ENCODE measurements at regions not wholly inside any gene's neighbourhood (a gene's known extent, or its start where the extent isn't known, plus 50 kb on each side); places are given as distances from the start of the nearest gene placed in this dataset.
"Not testable (repeated sequence)": the region's sequence is repeated elsewhere in the genome, so short reads cannot be mapped to it uniquely, and the experiment has no call there.

DNA sequence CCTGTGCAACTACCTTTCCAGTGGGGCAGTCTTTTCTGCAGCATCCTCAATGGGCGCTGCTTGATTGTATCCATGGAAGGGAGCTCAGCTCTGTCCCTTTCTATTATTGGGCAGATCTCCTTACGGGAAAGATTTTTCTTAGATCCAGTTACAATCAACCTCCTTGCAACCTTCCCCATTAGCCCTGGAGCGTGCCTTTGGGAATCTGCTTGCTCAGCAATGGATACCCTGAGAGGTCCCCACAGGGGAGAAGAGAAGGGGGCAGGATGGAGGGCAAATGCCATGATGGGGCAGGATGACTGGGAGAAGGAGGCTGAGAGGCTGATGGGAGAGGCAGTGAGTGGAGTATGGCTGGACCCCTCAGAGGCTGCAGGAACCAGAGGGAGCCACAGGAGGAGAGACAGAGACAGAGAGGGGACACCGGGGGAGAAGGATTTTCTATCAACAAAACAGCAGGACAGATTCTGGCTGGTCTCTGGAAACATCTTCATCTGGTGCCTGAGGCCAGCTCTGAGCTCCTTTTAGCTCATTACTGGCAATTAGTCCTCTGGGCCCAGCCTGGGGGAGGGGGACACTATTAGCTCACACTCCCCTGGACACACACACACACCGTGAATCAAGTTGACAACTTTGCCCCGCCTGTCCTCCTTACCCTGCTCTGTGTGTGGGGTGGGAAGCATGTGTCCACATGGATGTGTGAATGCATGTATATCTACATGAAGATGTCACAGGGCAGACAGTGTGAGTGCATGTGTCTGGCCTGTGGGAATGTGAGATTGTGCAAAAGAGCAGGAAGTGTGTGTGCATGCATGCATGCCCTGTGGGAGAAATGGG, 80.8 kb upstream of the PAX2 start:
- no peak for DNase-seq

DNA sequence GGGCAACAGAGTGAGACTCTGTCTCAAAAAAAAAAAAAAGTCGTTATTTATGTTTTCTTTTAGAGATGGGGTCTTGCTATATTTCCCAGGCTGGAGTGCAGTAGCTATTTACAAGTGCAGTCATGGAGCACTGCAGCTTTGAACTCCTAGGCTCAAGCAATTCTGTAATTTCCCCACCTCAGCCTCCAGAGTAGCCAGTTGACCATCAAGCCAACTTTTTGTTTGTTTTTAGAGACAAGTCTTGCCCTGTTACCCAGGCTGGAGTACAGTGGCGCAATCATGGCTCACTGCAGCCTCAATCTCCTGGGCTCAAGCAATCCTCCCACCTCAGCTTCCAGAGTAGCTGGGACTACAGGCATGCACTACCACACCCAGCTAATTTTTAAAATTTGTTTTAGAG, 78.7 kb upstream of the PAX2 start:
- DNase-seq: not testable (repeated sequence)

DNA sequence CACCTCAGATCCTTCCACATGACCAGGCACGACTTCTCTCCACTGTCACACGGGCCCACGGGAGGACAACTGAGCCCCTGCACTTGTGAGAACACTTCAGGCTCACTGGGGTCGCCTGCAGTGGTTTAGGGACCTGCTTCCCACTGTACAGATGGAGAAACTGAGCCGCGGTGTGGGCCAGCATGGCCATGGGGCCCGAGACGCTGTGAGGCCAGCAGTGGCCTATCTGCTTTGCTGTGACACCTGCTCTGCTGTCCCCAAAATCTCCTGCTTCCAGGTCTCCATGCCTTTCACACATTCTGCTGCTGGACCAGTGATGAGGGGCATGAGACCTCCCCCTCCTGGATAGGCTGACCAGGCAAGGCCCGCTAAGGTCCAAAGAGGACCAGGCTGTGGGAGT, 75.8 kb upstream of the PAX2 start:
- no peak for DNase-seq

DNA sequence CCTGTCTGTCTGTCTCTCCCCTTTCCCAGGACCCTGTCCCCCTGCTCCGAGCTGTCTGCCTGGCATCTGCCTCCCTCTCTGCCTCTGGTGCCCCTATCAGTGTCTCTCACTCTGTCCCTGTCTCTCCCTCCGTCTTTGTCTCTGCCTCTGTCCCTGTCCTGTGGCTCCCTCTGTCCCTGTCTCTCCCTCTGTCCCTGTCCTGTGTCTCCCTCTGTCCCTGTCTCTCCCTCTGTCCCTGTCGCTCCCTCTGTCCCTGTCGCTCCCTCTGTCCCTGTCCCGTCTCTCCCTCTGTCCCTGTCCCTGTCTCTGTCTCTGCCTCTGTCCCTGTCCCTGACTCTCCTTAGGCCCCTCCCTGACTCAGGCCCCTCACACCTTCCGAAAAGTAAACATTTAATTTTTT, 75.0 kb upstream of the PAX2 start:
- DNase-seq: no peak

DNA sequence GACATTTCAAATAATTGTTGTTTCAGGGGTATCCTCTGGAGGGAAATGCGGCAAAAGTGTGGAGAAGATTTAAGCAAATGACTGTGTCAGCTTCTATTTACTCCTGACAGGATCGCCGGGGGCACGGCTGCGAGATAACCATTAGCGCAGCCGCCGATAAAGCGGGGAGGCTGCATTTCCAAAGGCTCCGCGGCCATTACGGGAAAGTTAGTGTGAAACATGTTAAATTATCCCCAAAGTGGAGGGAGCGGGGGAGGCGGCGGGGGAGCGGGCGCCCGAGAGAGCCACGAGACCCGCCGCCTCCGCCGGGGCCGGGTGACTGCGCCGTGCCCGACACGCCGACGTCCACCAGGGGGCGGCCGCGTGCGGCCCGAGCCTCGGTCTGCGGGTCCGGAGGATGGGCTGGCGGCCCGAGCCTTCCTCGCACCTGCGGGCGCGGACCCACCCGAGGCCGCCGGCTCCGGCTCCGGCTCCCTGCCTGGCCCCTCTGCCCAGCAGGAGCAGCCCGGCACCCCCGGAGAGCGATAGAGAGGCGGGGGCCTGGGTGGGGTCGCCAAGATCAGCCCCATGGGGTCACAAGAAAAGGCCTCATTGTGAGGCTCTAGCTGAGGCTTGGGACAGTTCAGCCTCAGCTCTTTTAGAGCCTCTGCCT, 74.4 kb upstream of the PAX2 start:
- DNase-seq: peak; percentile 41

DNA sequence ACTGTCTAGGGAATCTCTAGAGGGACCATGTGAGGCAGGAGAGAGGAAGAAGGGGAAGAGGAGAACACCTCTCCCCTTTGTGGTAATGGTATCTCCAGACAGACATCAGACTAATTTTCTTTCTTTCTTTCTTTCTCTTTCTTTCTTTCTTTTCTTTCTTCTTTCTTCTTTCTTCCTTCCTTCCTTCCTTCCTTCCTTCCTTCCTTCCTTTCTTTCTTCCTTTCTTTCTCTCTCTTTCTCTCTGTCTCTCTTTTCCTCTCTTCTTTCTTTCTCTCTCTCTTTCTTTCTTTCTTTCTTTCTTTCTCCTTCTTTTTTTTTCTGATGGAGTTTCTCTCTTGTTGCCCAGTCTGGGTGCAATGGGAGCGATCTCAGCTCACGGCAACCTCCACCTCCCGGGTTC, 73.2 kb upstream of the PAX2 start:
- no peak for DNase-seq

DNA sequence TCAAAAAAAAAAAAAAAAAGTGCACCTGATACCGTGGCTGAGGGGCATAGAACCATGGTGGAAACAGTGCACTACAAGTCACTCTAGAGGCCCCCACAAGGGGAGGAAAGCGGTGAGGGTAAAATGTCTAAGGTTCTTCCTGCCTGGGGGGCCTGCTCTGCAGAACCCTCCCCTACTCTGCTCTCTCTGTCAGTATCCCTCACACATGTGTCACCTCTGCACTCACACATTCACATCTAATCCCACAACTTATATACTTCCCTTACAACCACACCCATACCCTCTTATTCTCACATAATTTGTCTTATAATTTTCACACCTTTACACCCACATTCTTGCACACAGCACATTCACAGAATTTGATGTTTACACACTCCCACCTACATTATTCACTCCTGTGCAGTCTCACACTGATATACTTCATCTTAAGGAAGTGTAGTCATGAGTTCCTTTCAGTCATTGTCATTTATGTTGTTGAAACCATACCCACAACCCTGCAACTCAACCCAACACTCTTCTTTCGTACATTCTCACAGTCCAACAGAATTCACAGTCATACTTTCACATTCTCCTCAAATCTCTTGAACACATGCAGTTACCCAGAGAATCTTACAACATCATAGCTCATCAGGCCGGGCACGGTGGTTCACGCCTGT, 68.0 kb upstream of the PAX2 start:
- no peak for DNase-seq

DNA sequence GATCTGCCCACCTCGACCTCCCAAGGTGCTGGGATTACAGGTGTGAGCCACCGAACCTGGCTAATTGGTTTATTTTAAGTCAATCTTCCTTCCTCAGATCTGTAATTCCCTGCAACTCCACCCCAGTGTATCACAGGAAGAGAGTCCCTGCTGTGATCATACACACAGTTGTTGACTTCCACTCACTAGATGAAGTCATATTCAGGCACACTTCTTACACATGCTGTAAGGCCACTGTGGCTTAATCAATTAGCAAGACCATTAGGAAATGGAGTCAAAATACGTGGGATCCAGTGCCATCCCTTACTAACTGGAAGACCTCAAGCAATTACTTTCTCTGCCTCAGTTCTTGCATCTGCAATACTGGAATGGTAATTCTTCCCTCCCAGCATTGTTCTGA, 66.1 kb upstream of the PAX2 start:
- no peak for DNase-seq

DNA sequence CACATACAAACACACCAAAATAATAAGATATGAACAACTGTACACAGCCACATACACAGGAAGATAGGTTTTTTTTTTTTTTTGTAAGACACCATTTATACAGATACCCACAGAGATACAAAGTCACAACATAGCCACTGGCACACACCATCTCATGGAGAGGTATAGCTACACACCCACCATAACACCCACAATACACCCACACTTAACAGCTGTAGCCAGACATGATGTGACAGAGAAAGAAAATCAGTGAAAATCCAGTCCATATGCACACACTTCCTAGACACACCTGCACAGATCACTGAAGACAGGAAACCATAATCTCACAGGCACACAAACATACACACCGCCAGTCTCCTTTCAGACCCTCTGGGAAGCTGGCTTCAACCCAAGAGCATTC, 62.4 kb upstream of the PAX2 start:
- DNase-seq: no peak

DNA sequence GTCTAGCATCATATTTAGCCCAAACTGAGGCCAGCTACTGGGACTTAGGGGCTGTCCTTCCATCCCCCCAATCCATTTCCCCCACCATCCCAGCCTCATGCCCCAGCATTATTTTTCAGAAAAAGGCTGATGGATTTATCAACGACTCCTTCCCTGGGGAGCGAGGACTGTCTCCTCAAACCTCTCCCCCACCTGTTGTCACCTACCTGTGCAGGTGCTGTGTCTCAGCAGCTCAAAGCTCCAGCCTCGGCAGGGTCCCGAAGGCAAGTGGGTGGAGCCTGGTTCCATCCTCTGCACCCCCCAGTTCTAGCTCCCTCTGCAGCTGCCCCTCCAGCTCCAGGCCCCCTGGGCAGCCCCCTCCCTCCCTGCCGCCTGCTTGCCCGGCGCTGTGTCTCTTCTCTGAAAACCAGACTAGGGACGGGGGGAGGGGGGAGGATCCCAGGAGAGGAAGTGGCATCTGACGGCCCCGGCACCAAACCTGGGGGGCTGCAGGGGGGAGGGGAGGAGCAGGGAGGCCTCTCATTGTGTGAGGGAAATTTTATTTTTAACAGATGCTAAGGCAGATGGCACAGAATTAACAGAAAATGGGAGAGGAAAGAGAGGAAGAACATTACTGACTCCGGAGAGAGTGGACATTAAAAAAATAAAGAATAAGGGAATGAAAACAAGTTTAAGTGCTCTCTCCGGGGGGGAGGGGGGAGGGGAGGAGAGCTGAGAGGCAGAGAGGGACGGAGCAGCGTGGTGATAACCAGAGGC, 61.7 kb upstream of the PAX2 start:
- no peak for DNase-seq

DNA sequence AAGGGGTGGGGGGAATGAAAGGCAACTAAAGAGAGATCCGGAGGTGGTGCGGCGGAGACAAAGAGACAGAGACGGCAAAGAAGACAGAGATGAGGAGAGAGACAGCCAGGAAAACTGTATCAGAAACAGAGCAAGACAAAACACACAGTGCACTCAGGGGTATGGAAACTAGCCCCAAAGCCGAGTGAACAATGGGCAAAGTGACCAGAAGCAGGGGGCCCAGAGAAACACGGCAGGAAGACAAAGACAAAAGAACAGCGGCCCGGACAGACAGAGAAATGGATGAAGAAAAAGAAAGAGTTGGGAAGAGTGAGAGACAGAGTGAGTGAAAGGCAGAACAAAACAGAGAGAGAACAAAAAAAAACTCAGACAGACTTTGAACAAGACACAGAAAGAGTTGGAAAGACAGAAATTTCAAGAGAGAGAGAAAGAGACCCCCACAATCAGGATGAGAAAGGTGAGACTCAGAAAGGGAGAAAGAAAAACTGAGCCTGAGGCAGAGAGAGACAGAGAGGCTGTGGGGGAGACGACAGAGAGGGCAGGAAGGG, 60.6 kb upstream of the PAX2 start:
- no peak for DNase-seq

DNA sequence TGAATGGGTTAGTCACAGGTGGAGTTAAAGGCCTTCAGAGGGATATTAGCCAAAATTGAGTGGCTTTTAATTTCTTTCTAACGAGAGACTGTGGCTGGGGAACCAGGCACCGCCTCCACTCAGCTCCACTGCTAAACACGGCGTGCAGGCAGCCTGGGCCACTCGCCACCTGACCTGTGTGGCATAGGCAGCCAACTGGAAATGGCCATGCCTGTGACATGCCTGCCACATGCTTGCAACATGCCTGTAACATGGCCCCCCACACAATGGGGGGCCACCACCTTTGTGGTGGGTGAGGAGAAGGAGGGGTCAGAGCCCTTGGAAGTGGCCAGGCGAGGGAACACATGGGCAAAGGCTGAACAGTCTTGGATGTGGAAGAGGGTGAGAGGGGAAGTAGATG, 60.1 kb upstream of the PAX2 start:
- no peak for DNase-seq

DNA sequence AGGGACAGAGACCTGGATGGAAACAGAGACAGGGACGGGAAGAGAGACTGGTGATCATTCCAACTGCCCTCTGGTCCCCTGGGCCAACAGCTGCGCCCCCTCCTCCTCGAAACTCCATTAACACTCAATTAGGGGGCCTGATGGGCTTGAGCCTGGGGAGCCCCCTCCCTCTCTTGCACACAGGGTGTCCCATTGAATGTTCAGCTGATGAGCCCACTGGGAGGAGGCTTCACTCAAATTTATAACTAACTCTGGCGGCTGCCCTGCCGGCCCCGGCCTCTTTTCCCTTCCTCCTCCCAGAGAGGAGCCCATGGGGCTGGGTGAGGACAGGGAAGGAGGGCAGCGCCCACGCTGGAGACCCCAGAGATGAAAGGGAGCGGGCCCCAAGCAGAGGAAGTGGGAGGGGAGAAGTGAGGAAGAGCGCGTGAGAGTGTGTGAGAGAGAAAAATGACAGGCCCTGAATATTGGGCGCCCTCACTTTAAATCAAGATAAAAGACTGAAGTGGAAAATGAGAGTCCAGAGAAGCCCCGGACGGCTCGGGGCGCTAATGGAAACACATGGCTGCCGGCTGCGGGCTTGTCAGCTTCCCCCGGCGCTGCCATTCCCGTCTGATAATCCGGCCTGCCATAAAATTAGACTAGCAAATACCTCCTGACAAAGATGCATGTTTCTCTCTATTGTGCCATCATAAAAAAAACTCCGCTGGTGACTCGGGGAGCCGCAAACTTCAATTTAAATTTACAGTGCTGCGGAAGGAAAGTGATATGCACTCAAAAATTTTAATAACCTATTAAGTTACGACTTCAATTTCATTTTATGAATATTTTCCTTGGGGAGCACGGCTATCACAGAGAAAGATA, 58.0 kb upstream of the PAX2 start:
- DNase-seq: no peak

DNA sequence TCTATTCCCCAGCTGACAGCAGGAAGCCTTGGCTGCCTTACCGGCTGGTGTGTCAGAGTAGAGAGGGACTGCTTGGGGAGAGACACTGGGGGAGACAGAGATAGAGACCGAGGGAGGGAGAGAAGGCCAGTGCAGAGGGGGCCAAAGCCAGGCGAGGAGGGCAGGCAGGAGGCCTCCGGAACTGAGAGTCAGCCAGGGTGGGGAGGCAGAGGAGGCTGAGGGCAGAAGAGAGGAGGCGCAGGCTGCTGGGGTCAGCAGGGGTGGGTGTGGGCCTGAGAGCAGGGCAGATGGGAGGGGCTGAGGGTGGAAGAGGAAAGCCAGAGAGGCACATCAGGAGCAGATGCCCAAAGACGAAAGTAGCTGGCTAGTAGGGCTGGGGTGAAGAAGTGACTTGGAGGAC, 57.2 kb upstream of the PAX2 start:
- no peak for DNase-seq

DNA sequence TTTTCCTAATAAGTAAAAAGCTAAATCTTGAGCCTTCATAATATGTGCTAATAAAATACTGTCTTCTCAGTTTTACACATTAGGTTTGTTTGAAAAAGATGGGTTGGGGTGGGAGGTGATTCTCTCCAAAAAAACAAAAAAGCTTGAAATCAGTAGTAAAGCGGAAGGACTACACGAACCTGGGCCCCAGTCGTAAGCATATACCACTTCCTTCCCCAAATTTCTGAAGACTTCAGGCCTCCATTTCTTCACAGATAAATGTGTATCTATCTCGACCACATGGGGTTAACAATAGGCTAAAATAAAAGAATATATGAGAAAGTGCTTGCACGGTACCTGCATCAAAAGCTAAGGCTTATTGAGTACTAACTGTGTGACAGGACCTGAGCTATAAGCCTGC, 51.6 kb upstream of the PAX2 start:
- no peak for DNase-seq

Data from activated effector memory CD4-positive, alpha-beta T cell treated with Interleukin-2 at 50 U/mL for 16 hours (primary cell).